HEK293T (cell line): ENCODE measurements at regions not wholly inside any gene's neighbourhood (a gene's known extent, or its start where the extent isn't known, plus 50 kb on each side); places are given as distances from the start of the nearest gene placed in this dataset.

Source experiments
- CTCF ChIA-PET: fragments of 350-600 bp; formaldehyde crosslinking; extraction: SDS; loops from one replicate; lab custom pipeline; 2021; ENCODE audit warnings: antibody characterized with exemption, inconsistent platforms; lab: Yijun Ruan, JAX
- POLR2A ChIA-PET: fragments of 350-600 bp; formaldehyde crosslinking; extraction: SDS; loops from one replicate; lab custom pipeline; 2020; ENCODE audit warnings: antibody characterized with exemption, inconsistent platforms; lab: Yijun Ruan, JAX
- DNase-seq: peaks from one replicate; pipeline ENCODE4 v3.0.0; 2012; ENCODE audit warnings: mixed read lengths; ENCODE audit errors: extremely low spot score
- ARNT ChIP-seq: fragments of 450-650 bp; IDR thresholded peaks from 2 replicates; pipeline ENCODE4 v1.6.1; 2017; ENCODE audit warnings: mild to moderate bottlenecking
- BHLHE40 ChIP-seq: fragments of 450-650 bp; IDR thresholded peaks from 2 replicates; pipeline ENCODE4 v1.6.1; 2016; ENCODE audit warnings: mild to moderate bottlenecking, moderate library complexity, borderline replicate concordance
- CTBP1 ChIP-seq: fragments of 450-650 bp; IDR thresholded peaks from 2 replicates; pipeline ENCODE4 v1.6.1; 2016; ENCODE audit warnings: borderline replicate concordance
- ELF4 ChIP-seq: fragments of 450-650 bp; IDR thresholded peaks from 2 replicates; pipeline ENCODE4 v1.6.1; 2017; ENCODE audit warnings: antibody characterized with exemption
- FOXA1 ChIP-seq: fragments of 450-650 bp; IDR thresholded peaks from 2 replicates; pipeline ENCODE4 v1.6.1; 2016; ENCODE audit warnings: mild to moderate bottlenecking
- FOXK2 ChIP-seq: fragments of 450-650 bp; IDR thresholded peaks from 2 replicates; pipeline ENCODE4 v1.6.1; 2016; ENCODE audit warnings: mild to moderate bottlenecking
- FOXM1 ChIP-seq: fragments of 450-650 bp; IDR thresholded peaks from 2 replicates; pipeline ENCODE4 v1.6.1; 2017; ENCODE audit warnings: mild to moderate bottlenecking, borderline replicate concordance
- HDGF ChIP-seq: fragments of 450-650 bp; IDR thresholded peaks from 2 replicates; pipeline ENCODE4 v1.6.1; 2017; ENCODE audit warnings: antibody characterized with exemption, borderline replicate concordance
- L3MBTL2 ChIP-seq: fragments of 450-650 bp; conservative IDR thresholded peaks from 2 replicates; pipeline ENCODE4 v1.6.1; 2016; ENCODE audit warnings: mild to moderate bottlenecking
- LEF1 ChIP-seq: fragments of 450-650 bp; IDR thresholded peaks from 2 replicates; pipeline ENCODE4 v1.6.1; 2017; ENCODE audit warnings: mild to moderate bottlenecking, borderline replicate concordance
- NFRKB ChIP-seq: fragments of 450-650 bp; IDR thresholded peaks from 2 replicates; pipeline ENCODE4 v1.6.1; 2016; ENCODE audit warnings: mild to moderate bottlenecking, moderate library complexity
- SP1 ChIP-seq: fragments of 450-650 bp; IDR thresholded peaks from 2 replicates; pipeline ENCODE4 v1.6.1; 2017
- SUZ12 ChIP-seq: fragments of 450-650 bp; IDR thresholded peaks from 2 replicates; pipeline ENCODE4 v1.6.1; 2016; ENCODE audit warnings: mild to moderate bottlenecking
- TARDBP ChIP-seq: fragments of 450-650 bp; IDR thresholded peaks from 2 replicates; pipeline ENCODE4 v1.6.1; 2016
- ZNF384 ChIP-seq: fragments of 450-650 bp; IDR thresholded peaks from 2 replicates; pipeline ENCODE4 v1.6.1; 2016
- TF ChIP-seq, protein P1 (sequence below): fragments of 450-650 bp; IDR thresholded peaks from 2 replicates; pipeline ENCODE4 v1.6.1; 2016

DNA sequence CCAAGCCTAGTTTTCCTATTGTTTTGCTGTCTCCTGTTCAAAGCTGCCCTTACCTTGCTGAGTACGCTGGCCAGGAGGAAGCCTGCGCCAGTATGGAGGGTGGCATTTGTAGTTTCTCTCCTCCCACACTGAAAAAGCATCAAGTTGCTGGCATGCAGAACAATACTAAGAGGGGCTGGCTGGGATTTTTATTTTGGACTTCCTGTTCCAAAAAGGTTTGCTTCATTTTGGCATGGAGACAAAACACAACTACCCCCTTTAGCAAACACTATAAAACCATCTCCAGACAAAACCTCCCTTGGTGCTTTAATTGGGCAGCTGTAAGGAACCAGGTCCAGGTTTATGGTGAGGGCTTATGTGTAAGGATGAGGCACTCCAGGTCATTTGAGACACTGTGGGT is 457.6 kb downstream of the PDCD6IP start:
- TF ChIP-seq SP1, result no peak
- no peak for TF ChIP-seq L3MBTL2
- TF ChIP-seq, protein P1, sequence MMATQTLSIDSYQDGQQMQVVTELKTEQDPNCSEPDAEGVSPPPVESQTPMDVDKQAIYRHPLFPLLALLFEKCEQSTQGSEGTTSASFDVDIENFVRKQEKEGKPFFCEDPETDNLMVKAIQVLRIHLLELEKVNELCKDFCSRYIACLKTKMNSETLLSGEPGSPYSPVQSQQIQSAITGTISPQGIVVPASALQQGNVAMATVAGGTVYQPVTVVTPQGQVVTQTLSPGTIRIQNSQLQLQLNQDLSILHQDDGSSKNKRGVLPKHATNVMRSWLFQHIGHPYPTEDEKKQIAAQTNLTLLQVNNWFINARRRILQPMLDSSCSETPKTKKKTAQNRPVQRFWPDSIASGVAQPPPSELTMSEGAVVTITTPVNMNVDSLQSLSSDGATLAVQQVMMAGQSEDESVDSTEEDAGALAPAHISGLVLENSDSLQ, result no peak
- TF ChIP-seq ARNT, result no peak
- no peak for TF ChIP-seq ZNF384
- TF ChIP-seq FOXM1, result no peak
- TF ChIP-seq LEF1, result no peak
- no peak for TF ChIP-seq BHLHE40
- no peak for TF ChIP-seq NFRKB
- TF ChIP-seq SUZ12, result no peak
- TF ChIP-seq CTBP1, result no peak
- TF ChIP-seq TARDBP, result no peak
- CTCF ChIA-PET, result interaction anchor here (0.7 kb wide), 1 partner anchor 427 kb away, joined by 3 read pairs; no protein-coding TSS in a partner anchor
- POLR2A ChIA-PET, result no interaction called here
- no peak for DNase-seq

DNA sequence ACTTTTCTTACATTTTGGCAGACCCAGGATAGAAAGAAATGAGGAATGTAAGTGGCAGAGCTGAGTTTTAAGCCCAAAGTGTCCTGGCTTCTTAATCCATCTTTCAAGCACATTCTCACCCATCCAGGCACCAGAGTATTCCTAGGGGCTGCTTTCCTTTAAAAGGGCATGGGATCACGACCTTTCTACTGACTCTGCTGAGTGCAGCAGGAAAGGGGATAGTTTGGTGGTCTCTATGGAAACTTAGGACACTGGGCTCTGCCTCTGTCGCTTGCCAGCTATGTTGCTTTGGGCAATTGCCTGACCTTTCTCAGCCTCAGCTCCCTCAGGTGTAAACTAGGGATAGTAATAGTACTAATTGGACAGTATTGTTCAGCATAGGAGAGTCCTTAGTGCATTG is 458.4 kb downstream of the PDCD6IP start:
- DNase-seq, result no peak
- CTCF ChIA-PET, result interaction anchor here (0.7 kb wide), 1 partner anchor 427 kb away, joined by 3 read pairs; no protein-coding TSS in a partner anchor
- TF ChIP-seq BHLHE40, result no peak
- no peak for TF ChIP-seq ELF4
- no peak for TF ChIP-seq FOXA1
- TF ChIP-seq HDGF, result no peak
- no peak for TF ChIP-seq SUZ12
- TF ChIP-seq FOXM1, result no peak
- no peak for TF ChIP-seq TARDBP
- TF ChIP-seq LEF1, result no peak
- TF ChIP-seq NFRKB, result no peak
- no peak for TF ChIP-seq SP1
- no peak for TF ChIP-seq L3MBTL2
- no peak for TF ChIP-seq ZNF384
- no peak for TF ChIP-seq CTBP1
- no peak for TF ChIP-seq ARNT
- TF ChIP-seq, protein P1, result no peak
- TF ChIP-seq FOXK2, result no peak
- POLR2A ChIA-PET, result no interaction called here

DNA sequence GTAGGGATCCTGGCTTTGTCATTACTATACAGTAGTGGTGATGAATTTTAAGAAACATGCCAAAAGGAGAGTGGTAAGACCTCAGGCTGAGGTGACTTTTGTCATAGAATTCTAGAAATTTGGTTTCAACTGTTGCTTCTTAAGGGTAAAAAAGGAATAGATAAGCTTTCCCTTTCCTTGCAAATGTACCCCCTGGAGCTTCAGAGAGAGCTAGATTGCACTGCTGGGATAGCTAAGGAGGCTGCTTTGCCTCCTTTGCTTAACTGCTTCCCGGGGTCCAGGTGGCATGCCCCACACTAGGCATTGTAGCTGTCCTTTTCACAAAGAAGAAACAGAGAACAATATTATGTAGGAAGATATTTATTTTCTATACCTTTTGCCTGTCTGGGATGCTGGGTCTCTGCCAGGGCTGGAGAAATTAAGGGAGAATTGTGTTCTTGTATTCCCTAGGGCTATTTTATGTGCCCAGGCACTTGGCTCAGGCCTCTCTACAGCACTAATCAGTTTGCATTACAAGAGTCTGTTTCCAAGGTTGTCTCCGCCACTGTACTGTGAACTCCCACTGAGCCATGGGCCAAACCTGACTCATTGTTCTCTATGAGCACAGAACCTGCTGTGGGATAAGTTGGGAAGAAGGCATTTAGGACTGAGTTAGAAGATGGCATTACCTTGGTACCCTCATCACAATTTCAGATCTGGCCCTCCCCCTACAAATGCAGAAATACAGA is 460.0 kb downstream of the PDCD6IP start:
- TF ChIP-seq FOXK2 (no peak), FOXM1 (no peak), SUZ12 (no peak), ELF4 (no peak), ZNF384 (no peak)
- DNase-seq, result no peak
- CTCF ChIA-PET, result no interaction called here
- POLR2A ChIA-PET, result no interaction called here

DNA sequence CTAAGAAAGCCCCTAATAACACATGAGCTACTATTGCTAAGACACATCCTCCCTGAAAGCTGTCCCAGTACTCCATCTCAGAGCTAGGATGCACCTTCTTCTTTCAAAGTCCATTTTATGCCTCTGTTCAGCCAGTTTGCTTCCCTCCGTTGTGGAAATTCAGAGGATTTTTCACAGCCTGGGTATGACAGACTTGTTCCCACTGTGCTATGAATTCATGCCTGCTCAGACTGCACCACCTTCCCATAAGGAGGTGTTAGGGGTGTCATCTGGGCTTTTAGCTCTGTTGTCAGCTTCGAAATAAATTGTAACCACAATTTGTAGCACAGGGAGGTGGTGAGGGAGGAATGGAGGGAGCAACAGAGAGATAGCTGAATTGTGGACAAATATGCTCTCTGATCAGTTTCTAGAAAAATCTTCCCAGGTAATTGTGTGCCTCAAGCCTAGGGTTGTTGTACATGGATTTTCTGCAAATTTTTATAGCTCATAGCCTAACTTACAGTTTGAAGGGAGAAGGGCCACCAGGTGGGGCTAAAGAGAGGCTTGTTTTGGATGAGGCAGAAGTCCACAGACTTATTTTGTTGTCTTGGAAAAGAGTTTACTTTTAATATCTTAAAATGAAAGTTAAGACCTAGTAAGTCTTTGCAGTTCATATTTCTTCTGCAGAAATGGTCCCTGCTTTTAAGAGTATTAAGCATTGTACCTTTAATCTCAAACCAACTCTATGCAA is 462.0 kb downstream of the PDCD6IP start:
- CTCF ChIA-PET, result interaction anchor here (0.6 to 2.5 kb wide), 13 partner anchors 9 to 1648 kb away, joined by 3 to 13 read pairs (median 4); no protein-coding TSS in a partner anchor
- no peak for TF ChIP-seq CTBP1
- TF ChIP-seq LEF1, result no peak
- no peak for TF ChIP-seq BHLHE40
- TF ChIP-seq TARDBP, result no peak
- TF ChIP-seq SP1, result no peak
- TF ChIP-seq ZNF384, result no peak
- TF ChIP-seq L3MBTL2, result no peak
- peak; percentile 45 for DNase-seq

DNA sequence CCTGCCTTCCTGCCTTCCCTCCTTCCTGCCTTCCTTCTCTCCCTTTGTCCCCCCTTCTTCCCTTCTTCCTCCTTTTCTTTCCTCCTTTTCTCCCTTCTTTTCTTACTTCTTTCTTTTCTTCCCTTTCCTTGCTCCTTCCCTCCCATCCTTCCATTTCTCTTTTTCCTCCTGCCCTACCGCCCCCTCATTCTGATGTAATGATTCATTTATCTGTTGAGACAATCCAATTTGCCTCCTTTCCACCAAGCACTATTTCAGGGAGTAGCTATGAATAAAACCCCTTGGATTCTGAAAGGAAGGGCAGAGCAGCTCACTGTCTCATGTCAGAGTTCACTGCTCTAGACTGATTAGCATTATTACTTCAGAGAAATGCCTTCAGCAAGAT is 462.6 kb downstream of the PDCD6IP start:
- DNase-seq, result no peak
- CTCF ChIA-PET, result interaction anchor here (0.7 to 2.5 kb wide), 11 partner anchors 8 to 1873 kb away, joined by 3 to 13 read pairs (median 5); no protein-coding TSS in a partner anchor

More for the DNA sequence above, 462.0 kb downstream of the PDCD6IP start:
- POLR2A ChIA-PET, result no interaction called here

More for the DNA sequence above, 462.6 kb downstream of the PDCD6IP start:
- POLR2A ChIA-PET, result no interaction called here
- TF ChIP-seq L3MBTL2, result no peak
- no peak for TF ChIP-seq SUZ12
- TF ChIP-seq FOXM1, result no peak
- TF ChIP-seq LEF1, result no peak
- TF ChIP-seq ZNF384, result no peak
- TF ChIP-seq, protein P1, result no peak
- TF ChIP-seq CTBP1, result no peak
- no peak for TF ChIP-seq FOXA1
- TF ChIP-seq FOXK2, result no peak
- no peak for TF ChIP-seq NFRKB
- TF ChIP-seq ARNT, result no peak
